CD4-positive, CD25-positive, alpha-beta regulatory T cell (primary cell): ENCODE measurements at regions not wholly inside any gene's neighbourhood (a gene's known extent, or its start where the extent isn't known, plus 50 kb on each side); places are given as distances from the start of the nearest gene placed in this dataset.

Source experiments
- ATAC-seq, 2 donors: fragments of 150-1000 bp; cut with Tn5 transposase; one replicate each; pipeline ENCODE4 v1.10.0; 2021; ENCODE audit warnings: low read depth in 2 of 2, moderate number of reproducible peaks in 2 of 2, moderate library complexity in 1 of 2
- DNase-seq, 3 donors: peaks; one replicate each; pipeline versions ENCODE4 v3.0.0 to v3.0.0-alpha.2; 2012 to 2022; ENCODE audit warnings: mixed read lengths in 1 of 3
- H3K27ac ChIP-seq: one replicate; pipeline ENCODE4 v1.7.0; 2013; ENCODE audit warnings: mild to moderate bottlenecking, low read length; ENCODE audit not compliant: insufficient read depth, poor library complexity, severe bottlenecking
- H3K27me3 ChIP-seq: one replicate; pipeline ENCODE4 v1.7.0; 2013; ENCODE audit warnings: low read length; ENCODE audit not compliant: control insufficient read depth, insufficient read depth
- H3K36me3 ChIP-seq: one replicate; pipeline ENCODE4 v1.7.0; 2013; ENCODE audit warnings: mild to moderate bottlenecking, low read length, moderate library complexity; ENCODE audit not compliant: control insufficient read depth, insufficient read depth
- H3K4me1 ChIP-seq: 2 replicates; pipeline ENCODE4 v1.7.0; 2013; ENCODE audit warnings: mild to moderate bottlenecking, low read length; ENCODE audit not compliant: insufficient read depth, control insufficient read depth, poor library complexity, severe bottlenecking
- H3K4me3 ChIP-seq: one replicate; pipeline ENCODE4 v1.7.0; 2013; ENCODE audit warnings: low read depth, mild to moderate bottlenecking, low read length, moderate library complexity
- H3K9me3 ChIP-seq, 2 experiments: 1 replicate in 1 of 2; 2 replicates in 1 of 2; pipeline ENCODE4 v1.7.0; 2013; ENCODE audit warnings: low read length in 2 of 2, mild to moderate bottlenecking in 1 of 2, moderate library complexity in 1 of 2; ENCODE audit not compliant: control insufficient read depth in 2 of 2
- H3K27ac Mint-ChIP-seq, 3 donors: one replicate each; pipeline ENCODE4 v1.8.0; 2020 to 2022; ENCODE audit warnings: mild to moderate bottlenecking in 3 of 3, mixed read lengths in 3 of 3, moderate library complexity in 2 of 3
- H3K27me3 Mint-ChIP-seq: one replicate; pipeline ENCODE4 v1.8.0; 2022; ENCODE audit warnings: mild to moderate bottlenecking, mixed read lengths
- H3K36me3 Mint-ChIP-seq: one replicate; pipeline ENCODE4 v1.8.0; 2020; ENCODE audit warnings: mixed read lengths
- H3K4me1 Mint-ChIP-seq, 4 donors: one replicate each; pipeline ENCODE4 v1.8.0; 2020 to 2022; ENCODE audit warnings: mixed read lengths in 4 of 4, mild to moderate bottlenecking in 1 of 4
- H3K4me3 Mint-ChIP-seq, 4 donors: one replicate each; pipeline ENCODE4 v1.8.0; 2020 to 2022; ENCODE audit warnings: mild to moderate bottlenecking in 4 of 4, mixed read lengths in 4 of 4, moderate library complexity in 3 of 4
- H3K9me3 Mint-ChIP-seq, 7 donors: one replicate each; pipeline ENCODE4 v1.8.0; 2020 to 2022; ENCODE audit warnings: mixed read lengths in 7 of 7, mild to moderate bottlenecking in 3 of 7, moderate library complexity in 2 of 7

GRCh38 chr13:40329781-40330485 lies 336.5 kb downstream of the FOXO1 start:
- H3K27me3 Mint-ChIP-seq: peaks cover 4% of the 10 kb centered on the region
- Histone ChIP-seq H3K4me3 (no peak overlapping the region), H3K27ac (no peak overlapping the region), H3K27me3 (no peaks in the 10 kb centered on the region), H3K36me3 (no peaks in the 10 kb centered on the region), H3K9me3 (no peaks in the 10 kb centered on the region), H3K4me1 (peaks cover 7% of the 10 kb centered on the region)
- H3K27ac Mint-ChIP-seq: peak overlapping the region in 2 of 3 donors; percentile 15 to 74
- no peaks in the 10 kb centered on the region for H3K36me3 Mint-ChIP-seq
- no peak for ATAC-seq
- peaks cover 14 to 27% (median 23%) of the 10 kb centered on the region in 4 donors for H3K4me1 Mint-ChIP-seq
- no peak overlapping the region for H3K4me3 Mint-ChIP-seq
- peaks cover 0 to 4% (median 1%) of the 10 kb centered on the region in 7 donors for H3K9me3 Mint-ChIP-seq
- DNase-seq: no peak

- H3K4me3 Mint-ChIP-seq: no peak overlapping the region
- DNase-seq (no peak), ATAC-seq (no peak)
- H3K36me3 Mint-ChIP-seq: no peaks in the 10 kb centered on the region
- Histone ChIP-seq H3K36me3 (no peaks in the 10 kb centered on the region), H3K27ac (no peak overlapping the region), H3K27me3 (no peaks in the 10 kb centered on the region), H3K4me3 (no peak overlapping the region), H3K9me3 (no peaks in the 10 kb centered on the region), H3K4me1 (peaks cover 7% of the 10 kb centered on the region)
- peaks cover 0 to 2% (median 0%) of the 10 kb centered on the region in 7 donors for H3K9me3 Mint-ChIP-seq
- H3K27me3 Mint-ChIP-seq: peaks cover 4% of the 10 kb centered on the region
- H3K27ac Mint-ChIP-seq: peak overlapping the region in 1 of 3 donors; percentile 38
- peaks cover 14 to 27% (median 16%) of the 10 kb centered on the region in 4 donors for H3K4me1 Mint-ChIP-seq
These were observed 335.5 kb downstream of the FOXO1 start for GRCh38 chr13:40330950-40331349.

DNA sequence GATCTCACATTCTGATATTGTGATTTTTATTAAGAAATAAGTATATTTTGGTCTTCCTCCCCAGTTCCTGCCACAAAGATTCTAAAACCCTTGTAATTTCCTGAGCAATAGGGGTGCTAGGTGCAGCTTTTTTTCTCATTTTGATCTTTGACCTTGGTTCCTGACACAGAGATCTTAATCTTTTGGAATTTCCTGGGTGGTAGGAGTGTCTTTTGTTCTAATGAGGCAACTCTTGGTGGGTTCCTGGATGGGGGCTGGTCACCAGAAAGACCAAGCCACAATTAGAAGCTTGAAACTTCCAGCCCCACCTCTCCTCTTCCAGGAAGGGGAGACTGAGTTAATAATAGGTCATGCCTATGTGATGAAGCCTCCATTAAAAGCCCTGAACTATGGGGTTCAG lies 334.6 kb downstream of the FOXO1 start:
- Mint-ChIP-seq H3K4me3 (peak overlapping the region in 1 of 4 donors; percentile 44), H3K36me3 (no peaks in the 10 kb centered on the region), H3K9me3 (peaks cover 0 to 2% (median 0%) of the 10 kb centered on the region in 7 donors), H3K27me3 (peaks cover 4% of the 10 kb centered on the region), H3K4me1 (peaks cover 14 to 33% (median 20%) of the 10 kb centered on the region in 4 donors), H3K27ac (peak overlapping the region in 1 of 3 donors; percentile 44)
- DNase-seq (no peak), ATAC-seq (no peak)
- Histone ChIP-seq H3K36me3 (no peaks in the 10 kb centered on the region), H3K4me1 (peaks cover 7% of the 10 kb centered on the region), H3K9me3 (no peaks in the 10 kb centered on the region), H3K4me3 (no peak overlapping the region), H3K27ac (no peak overlapping the region), H3K27me3 (no peaks in the 10 kb centered on the region)

DNA sequence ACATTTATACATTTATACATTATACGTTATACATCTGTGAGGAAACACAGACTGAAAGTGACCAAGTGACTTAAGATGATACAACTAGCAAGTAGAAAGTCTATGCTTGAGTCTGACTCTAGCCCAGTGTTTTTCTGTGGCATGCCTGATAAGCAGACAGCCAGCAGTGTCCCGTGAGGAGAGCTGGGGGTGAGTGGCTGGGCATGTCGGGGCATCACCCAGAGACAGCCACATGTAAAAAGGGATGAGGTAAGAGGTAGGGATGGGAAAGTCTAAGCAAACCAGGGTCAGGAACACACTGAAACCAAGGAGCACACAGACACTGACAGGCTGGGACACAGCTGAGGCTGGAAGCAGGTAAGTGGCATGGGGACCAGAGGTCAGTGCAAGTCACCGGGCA lies 333.2 kb downstream of the FOXO1 start:
- Mint-ChIP-seq H3K36me3 (no peaks in the 10 kb centered on the region), H3K9me3 (peaks cover 0 to 2% (median 0%) of the 10 kb centered on the region in 7 donors), H3K4me1 (peaks cover 14 to 36% (median 23%) of the 10 kb centered on the region in 4 donors), H3K4me3 (no peak overlapping the region), H3K27ac (peak overlapping the region in 2 of 3 donors; percentile 22 to 65), H3K27me3 (no peaks in the 10 kb centered on the region)
- no peak overlapping the region for H3K27ac ChIP-seq
- no peaks in the 10 kb centered on the region for H3K27me3 ChIP-seq
- H3K36me3 ChIP-seq: no peaks in the 10 kb centered on the region
- H3K4me3 ChIP-seq: no peak overlapping the region
- H3K4me1 ChIP-seq: peaks cover 7% of the 10 kb centered on the region
- DNase-seq (no peak), ATAC-seq (no peak)
- H3K9me3 ChIP-seq: no peaks in the 10 kb centered on the region

DNA sequence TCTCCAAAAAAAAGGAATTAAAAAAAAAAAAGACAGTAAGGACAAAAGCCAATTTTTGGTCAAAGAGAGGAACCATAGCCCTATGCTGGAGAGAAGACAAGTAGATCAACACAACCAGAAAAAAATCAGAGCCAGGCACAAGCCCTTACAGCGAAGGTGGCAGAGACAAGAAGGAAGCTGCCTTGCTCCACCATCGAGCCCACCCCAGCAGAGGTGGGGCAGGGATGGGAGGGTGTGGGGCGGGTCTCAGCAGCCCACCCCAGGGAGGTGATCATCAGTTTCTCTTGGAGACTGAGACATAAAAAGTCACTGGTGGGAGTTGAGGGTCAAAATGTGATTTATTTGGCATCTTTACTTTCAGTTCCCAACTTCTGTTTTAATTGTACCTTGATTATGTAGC lies 332.4 kb downstream of the FOXO1 start:
- Mint-ChIP-seq H3K4me3 (no peak overlapping the region), H3K9me3 (peaks cover 0 to 2% (median 0%) of the 10 kb centered on the region in 7 donors), H3K36me3 (no peaks in the 10 kb centered on the region), H3K27me3 (no peaks in the 10 kb centered on the region), H3K27ac (no peak overlapping the region), H3K4me1 (peaks cover 14 to 36% (median 23%) of the 10 kb centered on the region in 4 donors)
- Histone ChIP-seq H3K36me3 (no peaks in the 10 kb centered on the region), H3K4me1 (peaks cover 7% of the 10 kb centered on the region), H3K4me3 (no peak overlapping the region), H3K27me3 (no peaks in the 10 kb centered on the region), H3K27ac (no peak overlapping the region), H3K9me3 (no peaks in the 10 kb centered on the region)
- DNase-seq (no peak), ATAC-seq (no peak)

DNA sequence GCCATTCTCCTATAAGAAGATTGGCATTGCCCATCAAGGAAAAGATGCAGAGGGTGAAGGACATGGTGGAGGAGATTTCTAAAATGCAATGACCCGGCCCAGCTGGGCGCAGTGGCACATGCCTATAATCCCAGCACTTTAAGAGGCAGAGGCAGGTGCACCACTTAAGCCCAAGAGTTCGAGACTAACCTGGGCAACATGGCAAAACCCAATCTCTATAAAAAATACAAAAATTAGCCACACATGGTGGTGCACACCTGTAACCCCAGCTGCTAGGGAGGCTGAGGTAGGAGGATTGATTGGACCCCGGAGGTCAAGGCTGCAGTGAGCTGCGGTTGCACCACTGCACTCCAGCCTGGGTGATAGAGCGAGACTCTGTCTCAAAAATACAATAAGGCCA lies 331.8 kb downstream of the FOXO1 start:
- no peak for DNase-seq
- H3K27ac ChIP-seq: no peak overlapping the region
- H3K4me1 ChIP-seq: peaks cover 7% of the 10 kb centered on the region
- H3K4me1 Mint-ChIP-seq: peaks cover 14 to 36% (median 23%) of the 10 kb centered on the region in 4 donors
- no peak overlapping the region for H3K27ac Mint-ChIP-seq
- no peaks in the 10 kb centered on the region for H3K36me3 Mint-ChIP-seq
- H3K27me3 ChIP-seq: no peaks in the 10 kb centered on the region
- H3K27me3 Mint-ChIP-seq: no peaks in the 10 kb centered on the region
- H3K9me3 ChIP-seq: no peaks in the 10 kb centered on the region
- no peak overlapping the region for H3K4me3 ChIP-seq
- H3K9me3 Mint-ChIP-seq: peaks cover 0 to 2% (median 0%) of the 10 kb centered on the region in 7 donors
- no peak overlapping the region for H3K4me3 Mint-ChIP-seq
- H3K36me3 ChIP-seq: no peaks in the 10 kb centered on the region
- no peak for ATAC-seq

- Mint-ChIP-seq H3K9me3 (no peaks in the 10 kb centered on the region), H3K4me1 (peaks cover 11 to 28% (median 21%) of the 10 kb centered on the region in 4 donors), H3K27ac (peak overlapping the region in 1 of 3 donors; percentile 13), H3K27me3 (no peaks in the 10 kb centered on the region), H3K36me3 (no peaks in the 10 kb centered on the region), H3K4me3 (no peak overlapping the region)
- DNase-seq (no peak), ATAC-seq (no peak)
- H3K36me3 ChIP-seq: no peaks in the 10 kb centered on the region
- H3K4me3 ChIP-seq: no peak overlapping the region
- H3K27me3 ChIP-seq: no peaks in the 10 kb centered on the region
- no peak overlapping the region for H3K27ac ChIP-seq
- H3K4me1 ChIP-seq: peaks cover 5% of the 10 kb centered on the region
- no peaks in the 10 kb centered on the region for H3K9me3 ChIP-seq
These were observed 329.9 kb downstream of the FOXO1 start for GRCh38 chr13:40336228-40337221.
